Neural cell (in vitro differentiated cells): ENCODE measurements at regions not wholly inside any gene's neighbourhood (a gene's known extent, or its start where the extent isn't known, plus 50 kb on each side); places are given as distances from the start of the nearest gene placed in this dataset.
A peak's percentile ranks its signal among the peaks of the same experiment; 100 is the strongest.

Experiments used
- H2AFZ ChIP-seq: fragments of 200-600, 300-800 bp; sonication (generic), shearing (Covaris generic); 2 replicates; pipeline ENCODE4 v1.6.0; 2014; ENCODE audit warnings: low read depth, mild to moderate bottlenecking, antibody characterized with exemption, low read length, moderate library complexity
- H3F3A ChIP-seq: fragments of 200-600 bp; shearing (Covaris generic); 2 replicates; pipeline ENCODE4 v1.6.1; 2016; ENCODE audit warnings: mild to moderate bottlenecking, moderate library complexity, mixed read lengths, antibody characterized with exemption, low read length; ENCODE audit not compliant: insufficient read depth, poor library complexity, severe bottlenecking
- H3K27ac ChIP-seq: fragments of 200-600, 300-800 bp; sonication (generic), shearing (Covaris generic); 2 replicates; pipeline ENCODE4 v1.5.1; 2014; ENCODE audit warnings: mild to moderate bottlenecking, low read length, moderate library complexity
- H3K27me3 ChIP-seq: fragments of 300-800, 200-600 bp; sonication (generic), shearing (Covaris generic); 2 replicates; pipeline ENCODE4 v1.6.0; 2014; ENCODE audit warnings: mild to moderate bottlenecking, low read depth, low read length, moderate library complexity; ENCODE audit not compliant: insufficient read depth
- H3K36me3 ChIP-seq: fragments of 300-800, 200-600 bp; sonication (generic), shearing (Covaris generic); 2 replicates; pipeline ENCODE4 v1.5.1; 2014; ENCODE audit warnings: mild to moderate bottlenecking, antibody characterized with exemption, low read length, moderate library complexity; ENCODE audit not compliant: insufficient read depth
- H3K4me2 ChIP-seq: fragments of 300-800, 200-600 bp; sonication (generic), shearing (Covaris generic); 2 replicates; pipeline ENCODE4 v1.6.0; 2014; ENCODE audit warnings: mild to moderate bottlenecking, low read length
- H3K4me3 ChIP-seq: fragments of 300-800, 200-600 bp; sonication (generic), shearing (Covaris generic); 2 replicates; pipeline ENCODE4 v1.5.1; 2014; ENCODE audit warnings: mild to moderate bottlenecking, low read length, moderate library complexity
- H3K79me2 ChIP-seq: fragments of 200-600 bp; shearing (Covaris generic); replicated peaks from 2 replicates; pipeline ENCODE4 v1.6.0; 2014; ENCODE audit warnings: mild to moderate bottlenecking, low read length, moderate library complexity; ENCODE audit not compliant: insufficient read depth
- H3K9ac ChIP-seq: fragments of 300-800, 200-600 bp; sonication (generic), shearing (Covaris generic); 2 replicates; pipeline ENCODE4 v1.6.1; 2016; ENCODE audit warnings: mild to moderate bottlenecking, low read length, mixed read lengths
- H3K9me2 ChIP-seq: fragments of 200-600 bp; shearing (Covaris generic); 2 replicates; pipeline ENCODE4 v1.6.1; 2016; ENCODE audit warnings: mild to moderate bottlenecking, low read length, mixed read lengths; ENCODE audit not compliant: insufficient read depth
- H3K9me3 ChIP-seq: fragments of 200-600, 300-800 bp; sonication (generic), shearing (Covaris generic); 2 replicates; pipeline ENCODE4 v1.6.1; 2016; ENCODE audit warnings: mild to moderate bottlenecking, mixed run types, low read length, moderate library complexity, mixed read lengths
- H4K20me1 ChIP-seq: fragments of 200-600 bp; shearing (Covaris generic); 2 replicates; pipeline ENCODE4 v1.6.1; 2016; ENCODE audit warnings: mild to moderate bottlenecking, mixed run types; ENCODE audit not compliant: insufficient read depth
- EP300 ChIP-seq: fragments of 450-650 bp; conservative IDR thresholded peaks from 2 replicates; pipeline ENCODE4 v1.6.1; 2014; ENCODE audit warnings: antibody characterized with exemption, mild to moderate bottlenecking, moderate library complexity; ENCODE audit not compliant: poor library complexity, severe bottlenecking
- EZH2 ChIP-seq: fragments of 200-600, 300-800 bp; shearing (Covaris generic), sonication (generic); IDR thresholded peaks from 2 replicates; pipeline ENCODE4 v1.6.1; 2014; ENCODE audit warnings: antibody characterized with exemption, low read length, borderline replicate concordance, mild to moderate bottlenecking; ENCODE audit not compliant: insufficient read depth, poor library complexity, severe bottlenecking
- MXI1 ChIP-seq: fragments of 450-650 bp; conservative IDR thresholded peaks from 2 replicates; pipeline ENCODE4 v1.6.1; 2014; ENCODE audit warnings: antibody characterized with exemption, mild to moderate bottlenecking; ENCODE audit not compliant: poor library complexity, severe bottlenecking
- POLR2AphosphoS5 ChIP-seq: IDR thresholded peaks from 2 replicates; pipeline ENCODE4 v1.6.1; 2012
- RAD21 ChIP-seq: fragments of 450-650 bp; conservative IDR thresholded peaks from 2 replicates; pipeline ENCODE4 v1.6.1; 2014; ENCODE audit warnings: antibody characterized with exemption, mild to moderate bottlenecking, moderate library complexity
- SMC3 ChIP-seq: fragments of 450-650 bp; conservative IDR thresholded peaks from 2 replicates; pipeline ENCODE4 v1.6.1; 2014; ENCODE audit warnings: antibody characterized with exemption, mild to moderate bottlenecking, moderate library complexity; ENCODE audit not compliant: poor library complexity
- TAF1 ChIP-seq: IDR thresholded peaks from 2 replicates; pipeline ENCODE4 v1.6.1; 2012; ENCODE audit warnings: low read depth
- TF ChIP-seq, protein P1 (sequence below): IDR thresholded peaks from 2 replicates; pipeline ENCODE4 v1.6.1; 2012; ENCODE audit warnings: borderline replicate concordance
- TF ChIP-seq, protein P2 (sequence below): fragments of 450-650 bp; IDR thresholded peaks from 2 replicates; pipeline ENCODE4 v1.5.1; 2014; ENCODE audit warnings: antibody characterized with exemption, mild to moderate bottlenecking, moderate library complexity; ENCODE audit not compliant: poor library complexity, severe bottlenecking

DNA sequence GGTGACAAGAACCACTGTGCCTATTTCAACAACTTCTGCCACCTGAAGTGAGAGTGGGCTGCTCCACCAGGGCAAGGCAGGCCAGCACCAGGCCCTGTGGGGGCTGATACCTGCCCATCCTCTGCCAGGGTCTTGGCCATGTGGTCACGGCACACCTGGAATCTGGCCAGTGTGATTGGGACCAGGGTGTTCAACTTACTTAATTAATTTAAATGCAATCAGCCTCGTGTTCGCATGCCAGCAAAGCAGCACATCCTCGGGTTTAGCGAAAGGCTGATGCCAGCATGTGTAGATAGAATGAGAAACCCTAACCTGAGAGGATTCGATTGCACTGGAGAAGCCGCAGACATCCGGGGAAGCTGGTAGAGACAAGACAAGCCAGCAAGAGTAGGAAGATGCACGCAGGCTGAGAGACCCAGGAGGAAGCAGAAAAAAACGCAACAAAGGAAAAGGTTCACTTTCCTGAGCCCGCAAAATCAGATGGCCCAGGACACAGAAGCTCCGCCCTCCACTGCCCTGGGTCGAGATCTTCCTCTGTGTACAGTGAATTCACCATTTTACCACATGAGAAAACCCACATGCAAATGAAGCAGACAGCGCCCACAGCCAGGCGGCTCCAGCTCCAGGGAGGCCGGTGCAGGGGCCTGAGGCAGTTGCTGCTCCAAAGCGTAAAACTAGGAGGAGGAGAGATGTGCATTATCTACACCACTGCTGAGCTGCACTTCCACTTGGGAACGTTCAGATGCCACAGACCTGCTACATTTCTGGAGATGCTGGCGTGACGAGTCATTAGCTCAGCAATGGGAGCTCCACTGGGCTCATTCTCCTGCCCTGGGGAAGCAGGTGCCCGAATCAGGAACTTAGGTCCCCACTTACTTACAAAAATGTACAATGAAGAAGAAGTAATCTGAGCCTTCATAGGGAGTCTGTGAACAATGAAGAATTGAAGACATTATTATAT lies 92.1 kb downstream of the TMEM18 start:
- no peak overlapping the region for H3K4me3 ChIP-seq
- no peak overlapping the region for H3K4me2 ChIP-seq
- TF ChIP-seq, protein P1, sequence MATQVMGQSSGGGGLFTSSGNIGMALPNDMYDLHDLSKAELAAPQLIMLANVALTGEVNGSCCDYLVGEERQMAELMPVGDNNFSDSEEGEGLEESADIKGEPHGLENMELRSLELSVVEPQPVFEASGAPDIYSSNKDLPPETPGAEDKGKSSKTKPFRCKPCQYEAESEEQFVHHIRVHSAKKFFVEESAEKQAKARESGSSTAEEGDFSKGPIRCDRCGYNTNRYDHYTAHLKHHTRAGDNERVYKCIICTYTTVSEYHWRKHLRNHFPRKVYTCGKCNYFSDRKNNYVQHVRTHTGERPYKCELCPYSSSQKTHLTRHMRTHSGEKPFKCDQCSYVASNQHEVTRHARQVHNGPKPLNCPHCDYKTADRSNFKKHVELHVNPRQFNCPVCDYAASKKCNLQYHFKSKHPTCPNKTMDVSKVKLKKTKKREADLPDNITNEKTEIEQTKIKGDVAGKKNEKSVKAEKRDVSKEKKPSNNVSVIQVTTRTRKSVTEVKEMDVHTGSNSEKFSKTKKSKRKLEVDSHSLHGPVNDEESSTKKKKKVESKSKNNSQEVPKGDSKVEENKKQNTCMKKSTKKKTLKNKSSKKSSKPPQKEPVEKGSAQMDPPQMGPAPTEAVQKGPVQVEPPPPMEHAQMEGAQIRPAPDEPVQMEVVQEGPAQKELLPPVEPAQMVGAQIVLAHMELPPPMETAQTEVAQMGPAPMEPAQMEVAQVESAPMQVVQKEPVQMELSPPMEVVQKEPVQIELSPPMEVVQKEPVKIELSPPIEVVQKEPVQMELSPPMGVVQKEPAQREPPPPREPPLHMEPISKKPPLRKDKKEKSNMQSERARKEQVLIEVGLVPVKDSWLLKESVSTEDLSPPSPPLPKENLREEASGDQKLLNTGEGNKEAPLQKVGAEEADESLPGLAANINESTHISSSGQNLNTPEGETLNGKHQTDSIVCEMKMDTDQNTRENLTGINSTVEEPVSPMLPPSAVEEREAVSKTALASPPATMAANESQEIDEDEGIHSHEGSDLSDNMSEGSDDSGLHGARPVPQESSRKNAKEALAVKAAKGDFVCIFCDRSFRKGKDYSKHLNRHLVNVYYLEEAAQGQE: no peak
- TF ChIP-seq, protein P2, sequence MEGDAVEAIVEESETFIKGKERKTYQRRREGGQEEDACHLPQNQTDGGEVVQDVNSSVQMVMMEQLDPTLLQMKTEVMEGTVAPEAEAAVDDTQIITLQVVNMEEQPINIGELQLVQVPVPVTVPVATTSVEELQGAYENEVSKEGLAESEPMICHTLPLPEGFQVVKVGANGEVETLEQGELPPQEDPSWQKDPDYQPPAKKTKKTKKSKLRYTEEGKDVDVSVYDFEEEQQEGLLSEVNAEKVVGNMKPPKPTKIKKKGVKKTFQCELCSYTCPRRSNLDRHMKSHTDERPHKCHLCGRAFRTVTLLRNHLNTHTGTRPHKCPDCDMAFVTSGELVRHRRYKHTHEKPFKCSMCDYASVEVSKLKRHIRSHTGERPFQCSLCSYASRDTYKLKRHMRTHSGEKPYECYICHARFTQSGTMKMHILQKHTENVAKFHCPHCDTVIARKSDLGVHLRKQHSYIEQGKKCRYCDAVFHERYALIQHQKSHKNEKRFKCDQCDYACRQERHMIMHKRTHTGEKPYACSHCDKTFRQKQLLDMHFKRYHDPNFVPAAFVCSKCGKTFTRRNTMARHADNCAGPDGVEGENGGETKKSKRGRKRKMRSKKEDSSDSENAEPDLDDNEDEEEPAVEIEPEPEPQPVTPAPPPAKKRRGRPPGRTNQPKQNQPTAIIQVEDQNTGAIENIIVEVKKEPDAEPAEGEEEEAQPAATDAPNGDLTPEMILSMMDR: no peak
- TF ChIP-seq MXI1 (no peak), EZH2 (no peak), RAD21 (no peak), SMC3 (no peak), EP300 (no peak), POLR2AphosphoS5 (no peak), TAF1 (no peak)
- H3K9me2 ChIP-seq: no peaks in the 10 kb centered on the region
- H3K27ac ChIP-seq: no peak overlapping the region
- no peak overlapping the region for H3K9ac ChIP-seq
- H2AFZ ChIP-seq: peak overlapping the region; percentile 21
- no peaks in the 10 kb centered on the region for H3K79me2 ChIP-seq
- H3K9me3 ChIP-seq: no peaks in the 10 kb centered on the region
- no peaks in the 10 kb centered on the region for H3K36me3 ChIP-seq
- H4K20me1 ChIP-seq: no peaks in the 10 kb centered on the region
- no peaks in the 10 kb centered on the region for H3F3A ChIP-seq
- H3K27me3 ChIP-seq: no peaks in the 10 kb centered on the region

DNA sequence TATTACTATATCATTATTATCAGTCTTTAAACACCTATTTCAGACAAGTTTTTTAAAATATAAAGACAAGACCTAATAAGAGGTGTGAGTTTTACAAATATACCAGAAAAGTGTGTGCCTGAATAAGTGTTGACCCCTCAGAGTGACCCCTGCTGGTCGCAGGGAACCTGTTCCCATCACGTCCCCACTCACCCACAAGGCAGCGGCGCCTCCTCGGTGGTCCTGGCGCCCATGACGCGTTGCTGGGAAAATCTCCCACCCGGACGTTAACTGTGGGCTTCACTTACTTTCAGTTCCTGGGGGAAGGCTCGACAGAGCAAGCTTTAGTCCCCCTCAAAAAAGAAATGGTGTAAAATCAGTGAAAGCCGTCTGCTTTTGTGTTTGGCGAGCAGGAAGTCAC lies 93.5 kb downstream of the TMEM18 start:
- Histone ChIP-seq H2AFZ (no peak overlapping the region), H3K4me3 (no peak overlapping the region), H3K79me2 (no peaks in the 10 kb centered on the region), H3K9me3 (no peaks in the 10 kb centered on the region), H4K20me1 (no peaks in the 10 kb centered on the region), H3K9me2 (no peaks in the 10 kb centered on the region), H3K36me3 (no peaks in the 10 kb centered on the region), H3K27ac (no peak overlapping the region), H3K4me2 (no peak overlapping the region), H3K27me3 (no peaks in the 10 kb centered on the region), H3F3A (no peaks in the 10 kb centered on the region), H3K9ac (no peak overlapping the region)
- no peak for TF ChIP-seq EP300
- no peak for TF ChIP-seq MXI1
- TF ChIP-seq TAF1: no peak
- no peak for TF ChIP-seq RAD21
- no peak for TF ChIP-seq SMC3
